ENCODE measurements at regions not wholly inside any gene's neighbourhood (a gene's known extent, or its start where the extent isn't known, plus 50 kb on each side); places are given as distances from the start of the nearest gene placed in this dataset.

- Histone ChIP-seq H3K27me3 (ENCODE audit: low read depth) (peaks cover 32% of the 10 kb centered on the region), H3K9me3 (replicated peaks) (peaks cover 17% of the 10 kb centered on the region), H3K36me3 (no peaks in the 10 kb centered on the region), H3K4me3 (no peak overlapping the region), H3K27ac (replicated peaks) (no peak overlapping the region), H3K4me1 (peaks cover 19% of the 10 kb centered on the region)
- TF ChIP-seq, protein P1, sequence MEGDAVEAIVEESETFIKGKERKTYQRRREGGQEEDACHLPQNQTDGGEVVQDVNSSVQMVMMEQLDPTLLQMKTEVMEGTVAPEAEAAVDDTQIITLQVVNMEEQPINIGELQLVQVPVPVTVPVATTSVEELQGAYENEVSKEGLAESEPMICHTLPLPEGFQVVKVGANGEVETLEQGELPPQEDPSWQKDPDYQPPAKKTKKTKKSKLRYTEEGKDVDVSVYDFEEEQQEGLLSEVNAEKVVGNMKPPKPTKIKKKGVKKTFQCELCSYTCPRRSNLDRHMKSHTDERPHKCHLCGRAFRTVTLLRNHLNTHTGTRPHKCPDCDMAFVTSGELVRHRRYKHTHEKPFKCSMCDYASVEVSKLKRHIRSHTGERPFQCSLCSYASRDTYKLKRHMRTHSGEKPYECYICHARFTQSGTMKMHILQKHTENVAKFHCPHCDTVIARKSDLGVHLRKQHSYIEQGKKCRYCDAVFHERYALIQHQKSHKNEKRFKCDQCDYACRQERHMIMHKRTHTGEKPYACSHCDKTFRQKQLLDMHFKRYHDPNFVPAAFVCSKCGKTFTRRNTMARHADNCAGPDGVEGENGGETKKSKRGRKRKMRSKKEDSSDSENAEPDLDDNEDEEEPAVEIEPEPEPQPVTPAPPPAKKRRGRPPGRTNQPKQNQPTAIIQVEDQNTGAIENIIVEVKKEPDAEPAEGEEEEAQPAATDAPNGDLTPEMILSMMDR (IDR thresholded peaks at IDR 0.05; ENCODE audit: borderline replicate concordance), result no peak
- intact Hi-C loops (cut with micrococcal nuclease), result no loop called here
- DNase-seq, result no peak
Observed at GRCh38 chr20:47861116-47861515, 75.8 kb upstream of the SULF2 start.

- peaks cover 23% of the 10 kb centered on the region for H3K27me3 ChIP-seq (ENCODE audit: low read depth)
- TF ChIP-seq, protein P1 (IDR thresholded peaks at IDR 0.05; ENCODE audit: borderline replicate concordance), result no peak
- DNase-seq, result no peak
- H3K36me3 ChIP-seq, result no peaks in the 10 kb centered on the region
- no peak overlapping the region for H3K4me3 ChIP-seq
- H3K9me3 ChIP-seq (replicated peaks), result peaks cover 17% of the 10 kb centered on the region
- H3K27ac ChIP-seq (replicated peaks), result no peak overlapping the region
- intact Hi-C loops (cut with micrococcal nuclease), result no loop called here
- peaks cover 19% of the 10 kb centered on the region for H3K4me1 ChIP-seq
Observed at GRCh38 chr20:47860049-47860830, 75.0 kb upstream of the SULF2 start.

GRCh38 chr20:47859278-47859677 is 74.0 kb upstream of the SULF2 start:
- H3K27ac ChIP-seq (replicated peaks), result no peak overlapping the region
- intact Hi-C loops (cut with micrococcal nuclease), result no loop called here

GRCh38 chr20:47857569-47858464 is 72.5 kb upstream of the SULF2 start:
- peak overlapping the region; percentile 19 for H3K4me3 ChIP-seq
- H3K9me3 ChIP-seq (replicated peaks), result peaks cover 10% of the 10 kb centered on the region
- H3K27ac ChIP-seq (replicated peaks), result peak overlapping the region; percentile 71
- peaks cover 19% of the 10 kb centered on the region for H3K4me1 ChIP-seq
- DNase-seq, result peak; percentile 46
- TF ChIP-seq, protein P1 (IDR thresholded peaks at IDR 0.05; ENCODE audit: borderline replicate concordance), result no peak
- intact Hi-C loops (cut with micrococcal nuclease), result no loop called here
- peaks cover 16% of the 10 kb centered on the region for H3K27me3 ChIP-seq (ENCODE audit: low read depth)
- H3K36me3 ChIP-seq, result no peaks in the 10 kb centered on the region

More at GRCh38 chr20:47859278-47859677, 74.0 kb upstream of the SULF2 start:
- H3K36me3 ChIP-seq, result no peaks in the 10 kb centered on the region
- peaks cover 19% of the 10 kb centered on the region for H3K4me1 ChIP-seq
- TF ChIP-seq, protein P1 (IDR thresholded peaks at IDR 0.05; ENCODE audit: borderline replicate concordance), result no peak
- peaks cover 17% of the 10 kb centered on the region for H3K9me3 ChIP-seq (replicated peaks)
- H3K4me3 ChIP-seq, result no peak overlapping the region
- no peak for DNase-seq
- peaks cover 21% of the 10 kb centered on the region for H3K27me3 ChIP-seq (ENCODE audit: low read depth)

DNA sequence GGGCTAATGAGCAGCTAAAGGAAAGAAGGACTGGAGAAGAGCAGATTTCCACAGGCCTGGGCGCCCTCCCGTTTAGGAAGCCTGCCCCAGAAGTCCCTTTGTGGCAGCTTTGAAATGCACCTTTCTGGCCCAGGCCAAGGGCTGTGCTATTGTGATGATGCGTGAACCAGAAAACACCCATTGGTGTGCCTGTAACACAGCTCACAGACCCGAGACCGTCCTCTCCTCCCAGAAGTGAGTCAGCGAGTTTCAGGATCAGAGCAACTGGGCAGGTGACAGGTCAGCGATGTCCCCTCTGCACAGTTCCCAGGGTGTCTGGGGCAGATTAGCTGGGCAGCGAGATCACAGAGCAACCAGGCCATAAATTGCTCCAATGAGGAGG is 71.9 kb upstream of the SULF2 start:
- intact Hi-C loops (cut with micrococcal nuclease), result no loop called here
- Histone ChIP-seq H3K4me3 (peak overlapping the region; percentile 19), H3K27ac (replicated peaks) (peak overlapping the region; percentile 71), H3K36me3 (no peaks in the 10 kb centered on the region), H3K9me3 (replicated peaks) (peaks cover 5% of the 10 kb centered on the region), H3K27me3 (ENCODE audit: low read depth) (peaks cover 9% of the 10 kb centered on the region), H3K4me1 (peaks cover 19% of the 10 kb centered on the region)
- DNase-seq, result no peak
- TF ChIP-seq, protein P1 (IDR thresholded peaks at IDR 0.05; ENCODE audit: borderline replicate concordance), result no peak
